Immature natural killer cell (primary cell): ENCODE measurements at regions not wholly inside any gene's neighbourhood (a gene's known extent, or its start where the extent isn't known, plus 50 kb on each side); places are given as distances from the start of the nearest gene placed in this dataset.
"Not testable (repeated sequence)": the region's sequence is repeated elsewhere in the genome, so short reads cannot be mapped to it uniquely, and the experiment has no call there.

Experiments
- DNase-seq, 3 donors: peaks; one replicate each; pipeline ENCODE4 v3.0.0; 2022; ENCODE audit warnings: mixed read lengths in 1 of 3
- H3K27ac Mint-ChIP-seq, 6 donors: one replicate each; pipeline ENCODE4 v1.8.0; 2020; ENCODE audit warnings: mixed read lengths in 6 of 6, mild to moderate bottlenecking in 5 of 6, inconsistent platforms in 4 of 6, moderate library complexity in 3 of 6
- H3K27me3 Mint-ChIP-seq, 3 donors: one replicate each; pipeline ENCODE4 v1.8.0; 2020 to 2021; ENCODE audit warnings: low read depth in 3 of 3, mild to moderate bottlenecking in 3 of 3, mixed read lengths in 3 of 3, moderate library complexity in 3 of 3, inconsistent platforms in 1 of 3
- H3K36me3 Mint-ChIP-seq, 3 donors: one replicate each; pipeline ENCODE4 v1.8.0; 2020; ENCODE audit warnings: mixed read lengths in 3 of 3, inconsistent platforms in 2 of 3, mild to moderate bottlenecking in 2 of 3
- H3K4me1 Mint-ChIP-seq, 2 donors: one replicate each; pipeline ENCODE4 v1.8.0; 2020; ENCODE audit warnings: inconsistent platforms in 2 of 2, mild to moderate bottlenecking in 2 of 2, mixed read lengths in 2 of 2, moderate library complexity in 1 of 2
- H3K4me3 Mint-ChIP-seq, 5 donors: one replicate each; pipeline ENCODE4 v1.8.0; 2020; ENCODE audit warnings: mild to moderate bottlenecking in 5 of 5, mixed read lengths in 5 of 5, inconsistent platforms in 3 of 5, moderate library complexity in 3 of 5
- H3K9me3 Mint-ChIP-seq, 6 donors: one replicate each; pipeline ENCODE4 v1.8.0; 2020; ENCODE audit warnings: mild to moderate bottlenecking in 6 of 6, mixed read lengths in 6 of 6, inconsistent platforms in 4 of 6, moderate library complexity in 3 of 6

GRCh38 chr9:102459828-102460227 lies 535.3 kb upstream of the CYLC2 start:
- no peak overlapping the region for H3K4me3 Mint-ChIP-seq
- H3K36me3 Mint-ChIP-seq, result no peaks in the 10 kb centered on the region
- H3K9me3 Mint-ChIP-seq, result peaks cover 11 to 47% (median 31%) of the 10 kb centered on the region in 6 donors
- DNase-seq, result no peak
- H3K4me1 Mint-ChIP-seq, result no peaks in the 10 kb centered on the region
- peaks cover 0 to 2% (median 0%) of the 10 kb centered on the region in 3 donors for H3K27me3 Mint-ChIP-seq
- H3K27ac Mint-ChIP-seq, result no peak overlapping the region

GRCh38 chr9:102456562-102456961 lies 538.6 kb upstream of the CYLC2 start:
- no peaks in the 10 kb centered on the region for H3K36me3 Mint-ChIP-seq
- H3K4me1 Mint-ChIP-seq, result no peaks in the 10 kb centered on the region
- H3K4me3 Mint-ChIP-seq, result no peak overlapping the region
- DNase-seq, result no peak
- H3K9me3 Mint-ChIP-seq, result peaks cover 9 to 40% (median 22%) of the 10 kb centered on the region in 6 donors
- peaks cover 0 to 2% (median 1%) of the 10 kb centered on the region in 3 donors for H3K27me3 Mint-ChIP-seq
- no peak overlapping the region for H3K27ac Mint-ChIP-seq

- no peak overlapping the region for H3K4me3 Mint-ChIP-seq
- H3K27ac Mint-ChIP-seq, result no peak overlapping the region
- peaks cover 8 to 52% (median 23%) of the 10 kb centered on the region in 6 donors for H3K9me3 Mint-ChIP-seq
- H3K27me3 Mint-ChIP-seq, result no peaks in the 10 kb centered on the region
- no peaks in the 10 kb centered on the region for H3K36me3 Mint-ChIP-seq
- DNase-seq, result no peak
- no peaks in the 10 kb centered on the region for H3K4me1 Mint-ChIP-seq
Measured at GRCh38 chr9:102445906-102446305, 549.2 kb upstream of the CYLC2 start.

GRCh38 chr9:102445181-102445747 lies 549.9 kb upstream of the CYLC2 start:
- peaks cover 9 to 52% (median 26%) of the 10 kb centered on the region in 6 donors for H3K9me3 Mint-ChIP-seq
- no peak overlapping the region for H3K27ac Mint-ChIP-seq
- no peaks in the 10 kb centered on the region for H3K27me3 Mint-ChIP-seq

GRCh38 chr9:102439583-102439982 lies 555.5 kb upstream of the CYLC2 start:
- H3K27ac Mint-ChIP-seq, result no peak overlapping the region
- no peaks in the 10 kb centered on the region for H3K36me3 Mint-ChIP-seq
- no peaks in the 10 kb centered on the region for H3K4me1 Mint-ChIP-seq
- no peak for DNase-seq
- H3K9me3 Mint-ChIP-seq, result peaks cover 6 to 44% (median 15%) of the 10 kb centered on the region in 6 donors
- H3K27me3 Mint-ChIP-seq, result peaks cover 0 to 2% (median 0%) of the 10 kb centered on the region in 3 donors
- no peak overlapping the region for H3K4me3 Mint-ChIP-seq

More at GRCh38 chr9:102445181-102445747, 549.9 kb upstream of the CYLC2 start:
- H3K4me3 Mint-ChIP-seq, result no peak overlapping the region
- H3K4me1 Mint-ChIP-seq, result no peaks in the 10 kb centered on the region
- H3K36me3 Mint-ChIP-seq, result no peaks in the 10 kb centered on the region
- DNase-seq, result no peak

- not testable (repeated sequence) for H3K4me1 Mint-ChIP-seq, H3K27me3 Mint-ChIP-seq, H3K27ac Mint-ChIP-seq, H3K36me3 Mint-ChIP-seq, DNase-seq, H3K4me3 Mint-ChIP-seq
- H3K9me3 Mint-ChIP-seq, result peaks cover 3 to 36% (median 14%) of the 10 kb centered on the region in 6 donors
Measured at GRCh38 chr9:102436599-102436998, 558.5 kb upstream of the CYLC2 start.

GRCh38 chr9:102435427-102435826 lies 559.7 kb upstream of the CYLC2 start:
- H3K9me3 Mint-ChIP-seq, result peaks cover 4 to 42% (median 13%) of the 10 kb centered on the region in 6 donors
- no peaks in the 10 kb centered on the region for H3K4me1 Mint-ChIP-seq
- peaks cover 0 to 2% (median 0%) of the 10 kb centered on the region in 3 donors for H3K27me3 Mint-ChIP-seq
- no peak overlapping the region for H3K4me3 Mint-ChIP-seq
- no peak for DNase-seq
- no peaks in the 10 kb centered on the region for H3K36me3 Mint-ChIP-seq
- H3K27ac Mint-ChIP-seq, result no peak overlapping the region

GRCh38 chr9:102434545-102434944 lies 560.6 kb upstream of the CYLC2 start:
- Mint-ChIP-seq H3K27me3 (peaks cover 0 to 2% (median 0%) of the 10 kb centered on the region in 3 donors), H3K4me3 (no peak overlapping the region), H3K36me3 (no peaks in the 10 kb centered on the region), H3K27ac (no peak overlapping the region), H3K4me1 (no peaks in the 10 kb centered on the region), H3K9me3 (peaks cover 4 to 36% (median 15%) of the 10 kb centered on the region in 6 donors)
- DNase-seq, result no peak

- Mint-ChIP-seq H3K4me1 (no peaks in the 10 kb centered on the region), H3K4me3 (no peak overlapping the region), H3K36me3 (no peaks in the 10 kb centered on the region), H3K9me3 (peaks cover 1 to 28% (median 11%) of the 10 kb centered on the region in 6 donors), H3K27me3 (peaks cover 0 to 2% (median 0%) of the 10 kb centered on the region in 3 donors), H3K27ac (no peak overlapping the region)
- DNase-seq, result no peak
Measured at GRCh38 chr9:102428305-102428704, 566.8 kb upstream of the CYLC2 start.

- H3K9me3 Mint-ChIP-seq, result peaks cover 19 to 65% (median 35%) of the 10 kb centered on the region in 6 donors
- not testable (repeated sequence) for H3K27ac Mint-ChIP-seq, H3K27me3 Mint-ChIP-seq, DNase-seq, H3K36me3 Mint-ChIP-seq, H3K4me3 Mint-ChIP-seq, H3K4me1 Mint-ChIP-seq
Measured at GRCh38 chr9:102416251-102416650, 578.9 kb upstream of the CYLC2 start.

GRCh38 chr9:102405218-102405867 lies 589.8 kb upstream of the CYLC2 start:
- H3K27me3 Mint-ChIP-seq, result no peaks in the 10 kb centered on the region
- H3K27ac Mint-ChIP-seq, result no peak overlapping the region
- H3K4me1 Mint-ChIP-seq, result no peaks in the 10 kb centered on the region
- H3K9me3 Mint-ChIP-seq, result peaks cover 13 to 44% (median 23%) of the 10 kb centered on the region in 6 donors
- H3K36me3 Mint-ChIP-seq, result peaks cover 0 to 4% (median 0%) of the 10 kb centered on the region in 3 donors
- DNase-seq, result no peak
- no peak overlapping the region for H3K4me3 Mint-ChIP-seq

- Mint-ChIP-seq H3K27me3 (peaks cover 0 to 5% (median 0%) of the 10 kb centered on the region in 3 donors), H3K4me1 (no peaks in the 10 kb centered on the region), H3K4me3 (no peak overlapping the region), H3K36me3 (peaks cover 0 to 4% (median 0%) of the 10 kb centered on the region in 3 donors), H3K27ac (no peak overlapping the region), H3K9me3 (peaks cover 17 to 53% (median 25%) of the 10 kb centered on the region in 6 donors)
- no peak for DNase-seq
Measured at GRCh38 chr9:102403514-102403913, 591.6 kb upstream of the CYLC2 start.

- Mint-ChIP-seq H3K4me3 (no peak overlapping the region), H3K9me3 (peaks cover 13 to 47% (median 17%) of the 10 kb centered on the region in 6 donors), H3K4me1 (no peaks in the 10 kb centered on the region), H3K27ac (no peak overlapping the region), H3K27me3 (peaks cover 0 to 7% (median 2%) of the 10 kb centered on the region in 3 donors), H3K36me3 (no peaks in the 10 kb centered on the region)
- no peak for DNase-seq
Measured at GRCh38 chr9:102398205-102398604, 596.9 kb upstream of the CYLC2 start.

- H3K4me3 Mint-ChIP-seq, DNase-seq, H3K4me1 Mint-ChIP-seq, H3K36me3 Mint-ChIP-seq, H3K27ac Mint-ChIP-seq, H3K27me3 Mint-ChIP-seq: not testable (repeated sequence)
- peaks cover 4 to 34% (median 19%) of the 10 kb centered on the region in 6 donors for H3K9me3 Mint-ChIP-seq
Measured at GRCh38 chr9:102385620-102386019, 609.5 kb upstream of the CYLC2 start.
